H1 (cell line): ENCODE measurements at regions not wholly inside any gene's neighbourhood (a gene's known extent, or its start where the extent isn't known, plus 50 kb on each side); places are given as distances from the start of the nearest gene placed in this dataset.

ENCODE experiments used
- CTCF ChIA-PET: fragments of 300-600 bp; sonication (Branson Sonifier 250); formaldehyde crosslinking; loops from one replicate; lab custom pipeline; 2021; ENCODE audit not compliant: partially characterized antibody; lab: Charles Lee
- POLR2A ChIA-PET: fragments of 300-600 bp; sonication (Branson Sonifier 250); formaldehyde crosslinking; loops from one replicate; lab custom pipeline; 2021; ENCODE audit warnings: inconsistent platforms; ENCODE audit not compliant: partially characterized antibody; lab: Charles Lee
- DNase-seq, 2 experiments: peaks; one replicate each; pipeline versions ENCODE4 v3.0.0 to v3.0.0-alpha.2; 2010 to 2022; ENCODE audit warnings: low spot score in 2 of 2, low read depth in 1 of 2, mixed read lengths in 1 of 2
- FAIRE-seq: peaks from 2 replicates; lab custom pipeline; 2011; peaks lifted over from hg19 to GRCh38; lab: Jason Lieb, UNC
- H2AFZ ChIP-seq: 2 replicates; pipeline ENCODE4 v1.8.1; 2012; ENCODE audit warnings: low read length, inconsistent platforms
- H2AK5ac ChIP-seq: 2 replicates; pipeline ENCODE4 v1.6.1; 2013; ENCODE audit warnings: low read depth, low read length
- H2BK120ac ChIP-seq: replicated peaks from 2 replicates; pipeline ENCODE3; 2013; ENCODE audit warnings: low read depth, low read length, inconsistent platforms
- H2BK12ac ChIP-seq: 2 replicates; pipeline ENCODE4 v1.6.1; 2013; ENCODE audit warnings: low read depth, low read length
- H2BK15ac ChIP-seq: 2 replicates; pipeline ENCODE4 v1.6.1; 2013; ENCODE audit warnings: low read length
- H2BK20ac ChIP-seq: 2 replicates; pipeline ENCODE4 v1.6.1; 2013; ENCODE audit warnings: low read length
- H2BK5ac ChIP-seq: 2 replicates; pipeline ENCODE4 v1.6.1; 2013; ENCODE audit warnings: low read depth, low read length
- H3K14ac ChIP-seq: 2 replicates; pipeline ENCODE4 v1.6.1; 2013; ENCODE audit warnings: inconsistent platforms; ENCODE audit not compliant: insufficient read length
- H3K18ac ChIP-seq: 2 replicates; pipeline ENCODE4 v1.6.1; 2013; ENCODE audit warnings: low read length; ENCODE audit errors: extremely low read depth
- H3K23ac ChIP-seq: 2 replicates; pipeline ENCODE4 v1.6.1; 2013; ENCODE audit warnings: inconsistent platforms; ENCODE audit not compliant: insufficient read length
- H3K23me2 ChIP-seq: 2 replicates; pipeline ENCODE4 v1.6.1; 2013; ENCODE audit warnings: low read depth, low read length
- H3K27ac ChIP-seq: 2 replicates; pipeline ENCODE4 v1.6.1; 2011; ENCODE audit warnings: low read depth, low read length, inconsistent platforms
- H3K27me3 ChIP-seq, 4 experiments: replicated peaks in 1 of 4; 1 replicate in 1 of 4; 2 replicates in 3 of 4; pipeline versions ENCODE4 v1.6.1 to v1.8.1; 2011 to 2013; ENCODE audit warnings: low read length in 3 of 4, mild to moderate bottlenecking in 3 of 4, inconsistent platforms in 2 of 4, mixed read lengths in 2 of 4, moderate library complexity in 1 of 4; ENCODE audit not compliant: control insufficient read depth in 3 of 4, insufficient read depth in 3 of 4; ENCODE audit errors: extremely low read depth in 1 of 4
- H3K36me3 ChIP-seq, 4 experiments: 2 replicates each; pipeline versions ENCODE4 v1.6.1 to v1.8.1; 2011 to 2013; ENCODE audit warnings: mild to moderate bottlenecking in 4 of 4, low read length in 3 of 4, moderate library complexity in 2 of 4, control low read depth in 1 of 4, inconsistent platforms in 1 of 4; ENCODE audit not compliant: insufficient read depth in 4 of 4, control insufficient read depth in 2 of 4
- H3K4ac ChIP-seq: replicated peaks from 2 replicates; pipeline ENCODE3; 2013; ENCODE audit warnings: low read length, low read depth, mixed read lengths, inconsistent platforms; ENCODE audit not compliant: insufficient read length
- H3K4me1 ChIP-seq, 4 experiments: replicated peaks in 1 of 4; 1 replicate in 1 of 4; 2 replicates in 3 of 4; pipeline versions ENCODE4 v1.6.1 to v1.8.1; 2011 to 2013; ENCODE audit warnings: low read length in 3 of 4, inconsistent platforms in 2 of 4, mixed read lengths in 1 of 4; ENCODE audit not compliant: insufficient read depth in 4 of 4, control insufficient read depth in 3 of 4
- H3K4me2 ChIP-seq, 2 experiments: 2 replicates each; pipeline versions ENCODE4 v1.6.1 to v1.8.1; 2011 to 2013; ENCODE audit warnings: low read depth in 2 of 2, low read length in 2 of 2, control low read depth in 1 of 2, inconsistent platforms in 1 of 2, mild to moderate bottlenecking in 1 of 2; ENCODE audit not compliant: insufficient read depth in 1 of 2
- H3K4me3 ChIP-seq, 4 experiments: fragments of 200-600, 300-600 bp in 1 of 4; sonication (generic), shearing (Covaris generic), sonication (Bioruptor Twin) in 1 of 4; 2 replicates each; pipeline versions ENCODE4 v1.5.1 to v1.8.1; 2011 to 2016; ENCODE audit warnings: low read length in 4 of 4, low read depth in 3 of 4, control low read depth in 2 of 4, inconsistent platforms in 2 of 4, mild to moderate bottlenecking in 2 of 4, mixed read lengths in 1 of 4, moderate library complexity in 1 of 4; ENCODE audit not compliant: insufficient read depth in 2 of 4; ENCODE audit errors: extremely low read depth in 1 of 4
- H3K56ac ChIP-seq: replicated peaks from 2 replicates; pipeline ENCODE3; 2013; ENCODE audit warnings: low read depth, mild to moderate bottlenecking, mixed read lengths, low read length, inconsistent platforms; ENCODE audit not compliant: insufficient read length
- H3K79me1 ChIP-seq: 2 replicates; pipeline ENCODE4 v1.6.1; 2013; ENCODE audit warnings: low read depth, low read length, control low read depth
- H3K79me2 ChIP-seq, 2 experiments: 2 replicates each; pipeline versions ENCODE4 v1.6.1 to v1.8.1; 2012 to 2013; ENCODE audit warnings: low read length in 2 of 2, mild to moderate bottlenecking in 2 of 2, inconsistent platforms in 1 of 2; ENCODE audit not compliant: insufficient read depth in 2 of 2, control insufficient read depth in 1 of 2
- H3K9ac ChIP-seq, 4 experiments: replicated peaks in 1 of 4; 1 replicate in 1 of 4; 2 replicates in 3 of 4; pipeline versions ENCODE4 v1.6.1 to v1.8.1; 2011 to 2013; ENCODE audit warnings: low read depth in 3 of 4, low read length in 3 of 4, control low read depth in 2 of 4, mild to moderate bottlenecking in 2 of 4, moderate library complexity in 2 of 4, inconsistent platforms in 1 of 4; ENCODE audit errors: extremely low read depth in 1 of 4
- H3K9me3 ChIP-seq, 2 experiments: 2 replicates each; pipeline versions ENCODE4 v1.6.1 to v1.8.1; 2012 to 2013; ENCODE audit warnings: mild to moderate bottlenecking in 2 of 2, moderate library complexity in 2 of 2, control low read depth in 1 of 2, inconsistent platforms in 1 of 2, low read depth in 1 of 2, low read length in 1 of 2, mixed read lengths in 1 of 2; ENCODE audit not compliant: insufficient read depth in 2 of 2
- H4K20me1 ChIP-seq, 2 experiments: replicated peaks in 1 of 2; 2 replicates each; pipeline versions ENCODE3 to v1.8.1; 2011 to 2013; ENCODE audit warnings: inconsistent platforms in 2 of 2, low read length in 2 of 2, mild to moderate bottlenecking in 1 of 2; ENCODE audit not compliant: insufficient read depth in 2 of 2, control insufficient read depth in 1 of 2
- H4K5ac ChIP-seq: 2 replicates; pipeline ENCODE4 v1.6.1; 2013; ENCODE audit warnings: low read length, low read depth, mixed read lengths, inconsistent platforms; ENCODE audit not compliant: insufficient read length
- H4K8ac ChIP-seq: 2 replicates; pipeline ENCODE4 v1.8.0; 2013; ENCODE audit warnings: mild to moderate bottlenecking, moderate library complexity, low read length, inconsistent platforms; ENCODE audit not compliant: insufficient read depth; ENCODE audit errors: extremely low read depth
- H4K91ac ChIP-seq: replicated peaks from 2 replicates; pipeline ENCODE3; 2013; ENCODE audit warnings: low read length, mixed read lengths, inconsistent platforms; ENCODE audit not compliant: insufficient read length
- CBX8 ChIP-seq: fragments of 300-800, 300-1000 bp; sonication (generic); IDR thresholded peaks from 2 replicates; pipeline ENCODE4 v1.7.1; 2016; ENCODE audit warnings: low read depth, low read length, borderline replicate concordance
- EZH2 ChIP-seq: fragments of 200-600 bp; sonication (generic); IDR thresholded peaks from 2 replicates; pipeline ENCODE4 v1.7.1; 2012; ENCODE audit warnings: low read depth, mild to moderate bottlenecking, moderate library complexity, low read length, inconsistent platforms; ENCODE audit not compliant: severe bottlenecking
- RXRA ChIP-seq: IDR thresholded peaks from 2 replicates; pipeline ENCODE4 v1.6.1; 2011; ENCODE audit warnings: low read depth, mild to moderate bottlenecking, low read length, moderate library complexity; ENCODE audit not compliant: insufficient read depth
- SP2 ChIP-seq: IDR thresholded peaks from 2 replicates; pipeline ENCODE4 v1.6.1; 2012; ENCODE audit warnings: mild to moderate bottlenecking, low read length, inconsistent platforms
- SP4 ChIP-seq: IDR thresholded peaks from 2 replicates; pipeline ENCODE4 v1.6.1; 2012; ENCODE audit warnings: low read length, inconsistent platforms

- Histone ChIP-seq H3K14ac (no peak overlapping the region), H3K36me3 (no peaks in the 10 kb centered on the region), H3K27me3 (peaks cover 0 to 1% (median 0%) of the 10 kb centered on the region in 4 experiments; a peak in 1 of 7 replicates), H3K4me1 (no peaks in the 10 kb centered on the region), H3K4me3 (no peak overlapping the region), H2BK5ac (no peak overlapping the region), H4K8ac (no peak overlapping the region), H3K9me3 (no peaks in the 10 kb centered on the region; a peak in 1 of 4 replicates), H3K79me2 (no peaks in the 10 kb centered on the region), H2BK12ac (no peak overlapping the region), H2BK120ac (no peak overlapping the region), H3K27ac (no peak overlapping the region), H3K4me2 (no peak overlapping the region), H4K5ac (no peak overlapping the region), H3K23ac (no peak overlapping the region), H3K79me1 (no peaks in the 10 kb centered on the region), H2BK15ac (no peak overlapping the region), H2AFZ (no peak overlapping the region), H3K56ac (no peak overlapping the region), H2BK20ac (no peak overlapping the region), H2AK5ac (no peak overlapping the region), H4K91ac (no peak overlapping the region), H3K4ac (no peak overlapping the region), H3K23me2 (no peaks in the 10 kb centered on the region), H4K20me1 (no peaks in the 10 kb centered on the region), H3K9ac (no peak overlapping the region), H3K18ac (no peak overlapping the region)
- DNase-seq: no peak
- TF ChIP-seq EZH2 (no peak), RXRA (no peak), SP4 (no peak), CBX8 (no peak), SP2 (no peak)
- no peak for FAIRE-seq
- ChIA-PET CTCF (no interaction called here), POLR2A (no interaction called here)
These were observed 151.4 kb downstream of the ZNF518B start for GRCh38 chr4:10305816-10306215.
